Activated CD8-positive, alpha-beta T cell treated with anti-CD3 and anti-CD28 coated beads, Interleukin-2, amount 10 ng/mL, durations not matched to agents 7 days and 5 days (primary cell): ENCODE measurements at regions not wholly inside any gene's neighbourhood (a gene's known extent, or its start where the extent isn't known, plus 50 kb on each side); places are given as distances from the start of the nearest gene placed in this dataset.

ENCODE experiments used
- ATAC-seq: fragments of 150-1000 bp; cut with Tn5 transposase; one replicate; pipeline ENCODE4 v1.10.0; 2021; ENCODE audit warnings: moderate library complexity
- CTCF ChIA-PET: fragments of 350-600 bp; sonication (Branson Sonifier 250); formaldehyde crosslinking; loops from one replicate; lab custom pipeline; 2021; ENCODE audit warnings: antibody characterized with exemption; lab: Charles Lee
- POLR2A ChIA-PET: fragments of 350-600 bp; sonication (Branson Sonifier 250); formaldehyde crosslinking; loops from one replicate; lab custom pipeline; 2021; ENCODE audit warnings: antibody characterized with exemption; lab: Charles Lee
- DNase-seq: peaks from one replicate; pipeline ENCODE4 v3.0.0-alpha.2; 2020
- H3K27ac Mint-ChIP-seq: one replicate; pipeline ENCODE4 v1.8.0; 2021; ENCODE audit warnings: mild to moderate bottlenecking, mixed read lengths
- H3K27me3 Mint-ChIP-seq: one replicate; pipeline ENCODE4 v1.8.0; 2021; ENCODE audit warnings: low read depth, mixed read lengths
- H3K36me3 Mint-ChIP-seq: one replicate; pipeline ENCODE4 v1.8.0; 2021; ENCODE audit warnings: low read depth, mixed read lengths
- H3K4me1 Mint-ChIP-seq: one replicate; pipeline ENCODE4 v1.8.0; 2021; ENCODE audit warnings: low read depth, mixed read lengths
- H3K4me3 Mint-ChIP-seq: one replicate; pipeline ENCODE4 v1.8.0; 2021; ENCODE audit warnings: mild to moderate bottlenecking, mixed read lengths
- H3K9me3 Mint-ChIP-seq: one replicate; pipeline ENCODE4 v1.8.0; 2022; ENCODE audit warnings: mixed read lengths; ENCODE audit not compliant: insufficient read depth

- Mint-ChIP-seq H3K27ac (no peak overlapping the region), H3K27me3 (peaks cover 16% of the 10 kb centered on the region), H3K36me3 (no peaks in the 10 kb centered on the region), H3K4me1 (peaks cover 35% of the 10 kb centered on the region), H3K4me3 (no peak overlapping the region), H3K9me3 (no peaks in the 10 kb centered on the region)
- ChIA-PET POLR2A (no interaction called here), CTCF (no interaction called here)
- ATAC-seq (no peak), DNase-seq (no peak)
These were observed 312.7 kb downstream of the TLE3 start for GRCh38 chr15:69784798-69785566.

- peaks cover 30% of the 10 kb centered on the region for H3K4me1 Mint-ChIP-seq
- H3K9me3 Mint-ChIP-seq = no peaks in the 10 kb centered on the region
- POLR2A ChIA-PET = no interaction called here
- ATAC-seq = no peak
- DNase-seq = peak; percentile 12
- CTCF ChIA-PET = no interaction called here
- no peaks in the 10 kb centered on the region for H3K36me3 Mint-ChIP-seq
- H3K27ac Mint-ChIP-seq = no peak overlapping the region
- H3K27me3 Mint-ChIP-seq = peaks cover 13% of the 10 kb centered on the region
- H3K4me3 Mint-ChIP-seq = no peak overlapping the region
These were observed 311.5 kb downstream of the TLE3 start for GRCh38 chr15:69786136-69786701.

- Mint-ChIP-seq H3K36me3 (no peaks in the 10 kb centered on the region), H3K9me3 (no peaks in the 10 kb centered on the region), H3K4me1 (peaks cover 15% of the 10 kb centered on the region), H3K27me3 (peaks cover 20% of the 10 kb centered on the region), H3K27ac (no peak overlapping the region), H3K4me3 (no peak overlapping the region)
- ChIA-PET POLR2A (no interaction called here), CTCF (no interaction called here)
- ATAC-seq = no peak
- DNase-seq = no peak
These were observed 309.9 kb downstream of the TLE3 start for GRCh38 chr15:69787791-69788190.

GRCh38 chr15:69789648-69790393 lies 307.9 kb downstream of the TLE3 start:
- peaks cover 3% of the 10 kb centered on the region for H3K4me1 Mint-ChIP-seq
- H3K27ac Mint-ChIP-seq = no peak overlapping the region
- peaks cover 16% of the 10 kb centered on the region for H3K27me3 Mint-ChIP-seq
- H3K36me3 Mint-ChIP-seq = no peaks in the 10 kb centered on the region
- no peak for ATAC-seq
- peak; percentile 14 for DNase-seq
- H3K4me3 Mint-ChIP-seq = no peak overlapping the region
- POLR2A ChIA-PET = no interaction called here
- H3K9me3 Mint-ChIP-seq = no peaks in the 10 kb centered on the region
- CTCF ChIA-PET = interaction anchor here (1.6 kb wide), 1 partner anchor 67 kb away, joined by 3 read pairs; no protein-coding TSS in a partner anchor

- POLR2A ChIA-PET = no interaction called here
- ATAC-seq (no peak), DNase-seq (peak; percentile 15)
- CTCF ChIA-PET = interaction anchor here (1.6 kb wide), 1 partner anchor 68 kb away, joined by 3 read pairs; no protein-coding TSS in a partner anchor
- Mint-ChIP-seq H3K27ac (no peak overlapping the region), H3K4me3 (no peak overlapping the region), H3K9me3 (no peaks in the 10 kb centered on the region), H3K36me3 (no peaks in the 10 kb centered on the region), H3K27me3 (peaks cover 16% of the 10 kb centered on the region), H3K4me1 (peaks cover 8% of the 10 kb centered on the region)
These were observed 307.1 kb downstream of the TLE3 start for GRCh38 chr15:69790632-69791031.

- CTCF ChIA-PET = no interaction called here
- H3K36me3 Mint-ChIP-seq = no peaks in the 10 kb centered on the region
- H3K27ac Mint-ChIP-seq = no peak overlapping the region
- ATAC-seq (no peak), DNase-seq (no peak)
- H3K27me3 Mint-ChIP-seq = peaks cover 12% of the 10 kb centered on the region
- H3K9me3 Mint-ChIP-seq = no peaks in the 10 kb centered on the region
- POLR2A ChIA-PET = no interaction called here
- H3K4me1 Mint-ChIP-seq = peaks cover 13% of the 10 kb centered on the region
- no peak overlapping the region for H3K4me3 Mint-ChIP-seq
These were observed 304.9 kb downstream of the TLE3 start for GRCh38 chr15:69792823-69793222.

GRCh38 chr15:69793431-69793780 lies 304.3 kb downstream of the TLE3 start:
- Mint-ChIP-seq H3K27ac (no peak overlapping the region), H3K36me3 (no peaks in the 10 kb centered on the region), H3K9me3 (no peaks in the 10 kb centered on the region), H3K4me1 (peaks cover 13% of the 10 kb centered on the region), H3K4me3 (no peak overlapping the region), H3K27me3 (peaks cover 12% of the 10 kb centered on the region)
- POLR2A ChIA-PET = no interaction called here
- ATAC-seq (no peak), DNase-seq (no peak)
- CTCF ChIA-PET = no interaction called here

GRCh38 chr15:69793781-69794451 lies 303.8 kb downstream of the TLE3 start:
- no peak for ATAC-seq
- no peaks in the 10 kb centered on the region for H3K9me3 Mint-ChIP-seq
- peaks cover 13% of the 10 kb centered on the region for H3K4me1 Mint-ChIP-seq
- ChIA-PET CTCF (no interaction called here), POLR2A (no interaction called here)
- H3K36me3 Mint-ChIP-seq = no peaks in the 10 kb centered on the region
- peaks cover 12% of the 10 kb centered on the region for H3K27me3 Mint-ChIP-seq
- DNase-seq = no peak
- H3K27ac Mint-ChIP-seq = no peak overlapping the region
- H3K4me3 Mint-ChIP-seq = no peak overlapping the region

- H3K27ac Mint-ChIP-seq = no peak overlapping the region
- peaks cover 13% of the 10 kb centered on the region for H3K4me1 Mint-ChIP-seq
- no peaks in the 10 kb centered on the region for H3K9me3 Mint-ChIP-seq
- DNase-seq (no peak), ATAC-seq (no peak)
- no peaks in the 10 kb centered on the region for H3K36me3 Mint-ChIP-seq
- CTCF ChIA-PET = interaction anchor here (1.1 kb wide), 1 partner anchor 28 kb away, joined by 3 read pairs; no protein-coding TSS in a partner anchor
- H3K27me3 Mint-ChIP-seq = peaks cover 12% of the 10 kb centered on the region
- no peak overlapping the region for H3K4me3 Mint-ChIP-seq
- POLR2A ChIA-PET = interaction anchor here (0.6 kb wide), 1 partner anchor 34 kb away, joined by 4 read pairs; no protein-coding TSS in a partner anchor
These were observed 302.9 kb downstream of the TLE3 start for GRCh38 chr15:69794645-69795469.

GRCh38 chr15:69795601-69796000 lies 302.1 kb downstream of the TLE3 start:
- no peaks in the 10 kb centered on the region for H3K36me3 Mint-ChIP-seq
- H3K27ac Mint-ChIP-seq = no peak overlapping the region
- CTCF ChIA-PET = interaction anchor here (1.1 kb wide), 1 partner anchor 28 kb away, joined by 3 read pairs; no protein-coding TSS in a partner anchor
- peaks cover 10% of the 10 kb centered on the region for H3K4me1 Mint-ChIP-seq
- ATAC-seq (peak; percentile 23), DNase-seq (no peak)
- H3K4me3 Mint-ChIP-seq = no peak overlapping the region
- H3K9me3 Mint-ChIP-seq = no peaks in the 10 kb centered on the region
- POLR2A ChIA-PET = interaction anchor here (0.6 kb wide), 1 partner anchor 33 kb away, joined by 4 read pairs; no protein-coding TSS in a partner anchor
- H3K27me3 Mint-ChIP-seq = peaks cover 12% of the 10 kb centered on the region

GRCh38 chr15:69797051-69797595 lies 300.6 kb downstream of the TLE3 start:
- CTCF ChIA-PET = no interaction called here
- H3K4me1 Mint-ChIP-seq = peaks cover 10% of the 10 kb centered on the region
- POLR2A ChIA-PET = no interaction called here
- ATAC-seq = no peak
- H3K4me3 Mint-ChIP-seq = no peak overlapping the region
- H3K9me3 Mint-ChIP-seq = no peaks in the 10 kb centered on the region
- DNase-seq = no peak
- peaks cover 14% of the 10 kb centered on the region for H3K27me3 Mint-ChIP-seq
- no peaks in the 10 kb centered on the region for H3K36me3 Mint-ChIP-seq
- no peak overlapping the region for H3K27ac Mint-ChIP-seq
